GM12878 (cell line): ENCODE measurements at regions not wholly inside any gene's neighbourhood (a gene's known extent, or its start where the extent isn't known, plus 50 kb on each side); places are given as distances from the start of the nearest gene placed in this dataset.
A peak's percentile ranks its signal among the peaks of the same experiment; 100 is the strongest.

ENCODE experiments used
- ATAC-seq: fragments of 200-7000 bp; cut with Tn5 transposase; 3 replicates; pipeline ENCODE4 v1.9.1; 2020; ENCODE audit warnings: mild to moderate bottlenecking, moderate library complexity
- BruUV-seq: library from RNA; stranded (reverse); fragments of 400-500 nt; replicated peaks from 2 replicates; lab custom pipeline; 2021; lab: Mats Ljungman, UMichigan
- CTCF ChIA-PET: fragments of 300-600 bp; sonication (Branson Sonifier 250); formaldehyde crosslinking; extraction: SDS; loops from one replicate; lab custom pipeline; 2021; ENCODE audit warnings: inconsistent platforms; lab: Yijun Ruan, JAX
- POLR2A ChIA-PET: fragments of 350-600 bp; formaldehyde crosslinking; extraction: SDS; loops from one replicate; lab custom pipeline; 2021; ENCODE audit warnings: inconsistent platforms; lab: Charles Lee
- RAD21 ChIA-PET: fragments of 300-600 bp; sonication (Branson Sonifier 250); formaldehyde crosslinking; loops from one replicate; lab custom pipeline; 2023; ENCODE audit warnings: antibody characterized with exemption; ENCODE audit not compliant: unreplicated experiment; lab: Charles Lee
- SMC1A ChIA-PET: fragments of 300-600 bp; sonication (Branson Sonifier 250); formaldehyde crosslinking; loops from one replicate; lab custom pipeline; 2023; ENCODE audit not compliant: unreplicated experiment, uncharacterized antibody; lab: Charles Lee
- DNase-seq: peaks from one replicate; pipeline ENCODE4 v3.0.0-alpha.2; 2011; ENCODE audit warnings: low read depth, low spot score
- FAIRE-seq: peaks from 3 replicates; lab custom pipeline; 2011; peaks lifted over from hg19 to GRCh38; lab: Jason Lieb, UNC
- H2AFZ ChIP-seq: 2 replicates; pipeline ENCODE4 v1.6.0; 2011; ENCODE audit warnings: low read depth, low read length, control low read depth; ENCODE audit not compliant: control insufficient read depth
- H3K27ac ChIP-seq: 2 replicates; pipeline ENCODE4 v1.5.1; 2011; ENCODE audit warnings: control low read depth; ENCODE audit not compliant: control insufficient read depth, insufficient read depth
- H3K27me3 ChIP-seq, 2 experiments: replicated peaks in 1 of 2; 2 replicates each; pipeline versions ENCODE4 v1.6.0 to v1.6.1; 2011; ENCODE audit warnings: low read length in 1 of 2; ENCODE audit not compliant: control insufficient read depth in 2 of 2, insufficient read depth in 2 of 2
- H3K36me3 ChIP-seq, 2 experiments: 2 replicates each; pipeline ENCODE4 v1.5.1; 2011; ENCODE audit warnings: low read length in 1 of 2; ENCODE audit not compliant: control insufficient read depth in 2 of 2, insufficient read depth in 2 of 2
- H3K4me1 ChIP-seq: 2 replicates; pipeline ENCODE4 v1.6.1; 2011; ENCODE audit warnings: mild to moderate bottlenecking, low read length, moderate library complexity, mixed read lengths; ENCODE audit not compliant: control insufficient read depth, insufficient read depth
- H3K4me2 ChIP-seq: 2 replicates; pipeline ENCODE4 v1.6.0; 2011; ENCODE audit warnings: control low read depth; ENCODE audit not compliant: control insufficient read depth, insufficient read depth
- H3K4me3 ChIP-seq: fragments of 200-600 bp; sonication (generic); 2 replicates; pipeline ENCODE4 v1.5.1; 2016
- H3K79me2 ChIP-seq: 2 replicates; pipeline ENCODE4 v1.6.0; 2011; ENCODE audit warnings: low read length; ENCODE audit not compliant: control insufficient read depth, insufficient read depth
- H3K9ac ChIP-seq: 2 replicates; pipeline ENCODE4 v1.8.0; 2011; ENCODE audit warnings: low read length, control low read depth, mixed read lengths; ENCODE audit not compliant: control insufficient read depth, insufficient read depth
- H3K9me3 ChIP-seq: replicated peaks from 3 replicates; pipeline ENCODE4 v1.5.1; 2011; ENCODE audit warnings: mild to moderate bottlenecking, low read length; ENCODE audit not compliant: control insufficient read depth, insufficient read depth
- H4K20me1 ChIP-seq: 2 replicates; pipeline ENCODE4 v1.6.0; 2011; ENCODE audit not compliant: control insufficient read depth, insufficient read depth
- CBX3 ChIP-seq: fragments of 200-600 bp; sonication (generic); IDR thresholded peaks from 2 replicates; pipeline ENCODE4 v1.6.1; 2016; ENCODE audit warnings: low read depth, borderline replicate concordance
- CREB1 ChIP-seq: IDR thresholded peaks from 2 replicates; pipeline ENCODE4 v1.6.1; 2012; ENCODE audit warnings: low read depth, mild to moderate bottlenecking, inconsistent platforms
- EED ChIP-seq: sonication (generic); IDR thresholded peaks from 2 replicates; pipeline ENCODE4 v1.6.1; 2016; ENCODE audit warnings: antibody characterized with exemption, low read depth
- HCFC1 ChIP-seq: fragments of 150-350 bp; IDR thresholded peaks from 2 replicates; pipeline ENCODE4 v1.6.1; 2014; ENCODE audit warnings: low read length
- HDGF ChIP-seq: fragments of 450-650 bp; IDR thresholded peaks from 2 replicates; pipeline ENCODE4 v1.6.1; 2016; ENCODE audit warnings: antibody characterized with exemption
- JUND ChIP-seq: IDR thresholded peaks from 2 replicates; pipeline ENCODE4 v1.6.1; 2012; ENCODE audit warnings: low read depth, mild to moderate bottlenecking, low read length, improper control_type of control experiment, moderate library complexity
- MTA3 ChIP-seq: IDR thresholded peaks from 2 replicates; pipeline ENCODE4 v1.6.1; 2012; ENCODE audit warnings: low read length, inconsistent platforms, borderline replicate concordance
- MYC ChIP-seq: IDR thresholded peaks from 2 replicates; pipeline ENCODE4 v1.6.1; 2011; ENCODE audit warnings: mild to moderate bottlenecking, low read length, moderate library complexity, inconsistent platforms; ENCODE audit not compliant: insufficient read depth, insufficient replicate concordance, insufficient read length, severe bottlenecking
- SUZ12 ChIP-seq: fragments of 200-600 bp; sonication (generic); IDR thresholded peaks from one replicate; pipeline ENCODE4 v1.6.1; 2018; ENCODE audit warnings: antibody characterized with exemption, mild to moderate bottlenecking; ENCODE audit not compliant: unreplicated experiment
- WGBS: methylation state at CpG from one replicate; pipeline ENCODE4 v1.1.6; 2016; ENCODE audit warnings: low lambda C conversion rate; ENCODE audit not compliant: insufficient replicate concordance, insufficient coverage; ENCODE audit errors: missing lambda C conversion rate; 5-methylcytosine and 5-hydroxymethylcytosine counted together
- in situ Hi-C: fragments of 300-500 bp; cut with MboI; formaldehyde crosslinking; loops from 9 replicates; pipeline ENCODE4 v1.14.3; 2018; ENCODE audit warnings: mixed read lengths
- intact Hi-C: fragments of 100-400 bp; cut with micrococcal nuclease; formaldehyde crosslinking; loops from one replicate; pipeline ENCODE4 v1.14.2; 2022; ENCODE audit not compliant: unreplicated experiment
- TF ChIP-seq, protein P1 (sequence below): fragments of 450-650 bp; IDR thresholded peaks from 2 replicates; pipeline ENCODE4 v1.6.1; 2016; ENCODE audit warnings: mild to moderate bottlenecking

DNA sequence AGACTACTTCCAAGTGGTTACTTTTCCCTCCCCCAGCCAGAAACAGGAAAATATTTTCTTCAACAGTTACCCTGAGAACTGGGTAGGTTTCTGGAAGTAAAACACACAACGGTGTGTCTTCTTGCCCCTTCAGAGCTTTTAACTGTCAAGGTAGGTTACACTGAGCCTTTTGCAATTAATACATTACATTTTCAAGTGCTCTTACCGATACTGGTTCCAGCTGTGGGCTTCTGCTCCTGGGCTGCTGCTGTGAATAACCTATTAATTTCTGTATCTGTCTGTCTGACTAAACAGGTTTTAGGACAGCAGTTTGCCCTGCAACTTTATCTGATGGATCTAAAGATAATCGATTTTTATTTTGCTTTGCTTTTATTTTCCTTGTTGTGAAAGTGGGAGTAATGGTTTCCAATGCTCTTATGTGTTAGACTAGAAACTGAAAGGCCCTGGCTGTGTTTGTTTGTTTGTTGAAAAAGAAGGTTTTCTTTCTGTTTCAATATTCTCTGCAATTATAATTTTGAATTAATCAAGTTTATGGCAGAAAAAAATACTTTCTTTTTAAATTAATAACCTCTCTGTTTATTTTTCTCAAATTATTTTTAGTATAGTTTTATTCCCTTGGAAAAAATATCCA, 196.7 kb upstream of the SLITRK6 start:
- Histone ChIP-seq H3K9ac (no peak overlapping the region), H3K36me3 (no peaks in the 10 kb centered on the region)
- no peak for FAIRE-seq
- POLR2A ChIA-PET, result no interaction called here
- peak; percentile 64 for ATAC-seq
- in situ Hi-C loops, result no loop called here
- WGBS, result 1% methylated on average over 3 of the region's 3 CpGs
- TF ChIP-seq, protein P1, sequence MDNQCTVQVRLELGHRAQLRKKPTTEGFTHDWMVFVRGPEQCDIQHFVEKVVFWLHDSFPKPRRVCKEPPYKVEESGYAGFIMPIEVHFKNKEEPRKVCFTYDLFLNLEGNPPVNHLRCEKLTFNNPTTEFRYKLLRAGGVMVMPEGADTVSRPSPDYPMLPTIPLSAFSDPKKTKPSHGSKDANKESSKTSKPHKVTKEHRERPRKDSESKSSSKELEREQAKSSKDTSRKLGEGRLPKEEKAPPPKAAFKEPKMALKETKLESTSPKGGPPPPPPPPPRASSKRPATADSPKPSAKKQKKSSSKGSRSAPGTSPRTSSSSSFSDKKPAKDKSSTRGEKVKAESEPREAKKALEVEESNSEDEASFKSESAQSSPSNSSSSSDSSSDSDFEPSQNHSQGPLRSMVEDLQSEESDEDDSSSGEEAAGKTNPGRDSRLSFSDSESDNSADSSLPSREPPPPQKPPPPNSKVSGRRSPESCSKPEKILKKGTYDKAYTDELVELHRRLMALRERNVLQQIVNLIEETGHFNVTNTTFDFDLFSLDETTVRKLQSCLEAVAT, result 0 out of 2 replicates have a peak, but pooled peaks have one; percentile 1
- no peak for TF ChIP-seq HCFC1
- TF ChIP-seq JUND, result no peak
- TF ChIP-seq, all 136 proteins: peak for 1
- ChIA-PET CTCF (interaction anchor here (1.4 kb wide), 1 partner anchor 12 kb away, joined by 5 read pairs; no protein-coding TSS in a partner anchor), SMC1A (interaction anchor here (2.0 to 3.0 kb wide), 3 partner anchors 9 to 17 kb away, joined by 6 to 10 read pairs (median 9); no protein-coding TSS in a partner anchor), RAD21 (interaction anchor here (1.4 to 4.0 kb wide), 2 partner anchors 13 to 16 kb away, joined by 3 to 23 read pairs; no protein-coding TSS in a partner anchor)
- Histone ChIP-seq H3K4me2 (no peak overlapping the region), H3K79me2 (no peaks in the 10 kb centered on the region), H3K4me1 (no peaks in the 10 kb centered on the region), H4K20me1 (no peaks in the 10 kb centered on the region), H2AFZ (no peak overlapping the region), H3K9me3 (no peaks in the 10 kb centered on the region), H3K4me3 (no peak overlapping the region), H3K27me3 (no peaks in the 10 kb centered on the region), H3K27ac (no peak overlapping the region)
- BruUV-seq, result no TSS peak
- intact Hi-C loops, result no loop called here
- no peak for DNase-seq

DNA sequence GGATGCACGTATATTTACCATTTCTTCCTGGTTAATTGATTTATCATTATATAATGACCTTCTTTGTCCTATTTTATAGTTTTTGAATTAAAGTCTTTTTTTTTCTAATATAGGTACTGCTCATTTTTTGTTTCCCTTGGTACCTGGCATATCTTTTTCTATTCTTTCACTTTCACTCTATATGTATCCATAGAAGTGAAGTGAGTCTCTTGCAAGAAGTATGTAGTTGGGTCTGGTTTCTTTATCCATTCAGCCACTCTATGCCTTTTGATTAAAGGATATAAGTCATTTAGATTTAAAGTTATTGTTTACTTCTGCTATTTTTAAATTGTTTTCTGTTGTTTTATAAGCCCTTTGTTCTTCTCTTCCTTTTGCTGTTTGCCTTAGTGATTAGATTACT, 194.3 kb upstream of the SLITRK6 start:
- Histone ChIP-seq H3K4me1 (no peaks in the 10 kb centered on the region), H3K9me3 (no peaks in the 10 kb centered on the region), H4K20me1 (no peaks in the 10 kb centered on the region), H3K4me2 (no peak overlapping the region), H3K36me3 (no peaks in the 10 kb centered on the region), H3K9ac (no peak overlapping the region), H3K27me3 (no peaks in the 10 kb centered on the region), H3K27ac (no peak overlapping the region), H2AFZ (no peak overlapping the region), H3K4me3 (no peak overlapping the region), H3K79me2 (no peaks in the 10 kb centered on the region)
- ATAC-seq (peak; percentile 52; the same call in 2 of the 3 replicates), FAIRE-seq (no peak), DNase-seq (no peak)
- ChIA-PET POLR2A (no interaction called here), RAD21 (interaction anchor here (0.7 to 4.0 kb wide), 2 partner anchors 9 to 10 kb away, joined by 3 to 23 read pairs; no protein-coding TSS in a partner anchor), SMC1A (interaction anchor here (1.0 to 1.6 kb wide), 2 partner anchors 15 to 19 kb away, joined by 3 to 6 read pairs; no protein-coding TSS in a partner anchor), CTCF (no interaction called here)
- TF ChIP-seq SUZ12, result no peak
- no peak for TF ChIP-seq MYC
- TF ChIP-seq EED, result no peak
- no peak for TF ChIP-seq CREB1
- TF ChIP-seq MTA3, result no peak
- no peak for TF ChIP-seq HDGF
- TF ChIP-seq CBX3, result no peak
- in situ Hi-C loops, result no loop called here
- 40% methylated on average over 1 of the region's 1 CpG for WGBS
- no TSS peak for BruUV-seq
- intact Hi-C loops, result no loop called here
